Endodermal cell (in vitro differentiated cells): ENCODE measurements at regions not wholly inside any gene's neighbourhood (a gene's known extent, or its start where the extent isn't known, plus 50 kb on each side); places are given as distances from the start of the nearest gene placed in this dataset.

Source experiments
- DNase-seq: peaks from one replicate; pipeline ENCODE4 v3.0.0-alpha.2; 2017
- H3K27ac ChIP-seq: 2 replicates; pipeline ENCODE4 v1.5.1; 2013; ENCODE audit warnings: mild to moderate bottlenecking, low read depth, low read length, moderate library complexity
- H3K27me3 ChIP-seq: 2 replicates; pipeline ENCODE4 v1.6.1; 2013; ENCODE audit warnings: mild to moderate bottlenecking, low read length, moderate library complexity; ENCODE audit not compliant: insufficient read depth, control insufficient read depth, poor library complexity, severe bottlenecking
- H3K36me3 ChIP-seq: 2 replicates; pipeline ENCODE4 v1.7.0; 2013; ENCODE audit warnings: mild to moderate bottlenecking, low read length, moderate library complexity; ENCODE audit not compliant: control insufficient read depth, insufficient read depth
- H3K4me1 ChIP-seq: one replicate; pipeline ENCODE4 v1.7.0; 2013; ENCODE audit warnings: low read length; ENCODE audit not compliant: control insufficient read depth, insufficient read depth
- H3K4me3 ChIP-seq: 2 replicates; pipeline ENCODE4 v1.5.1; 2013; ENCODE audit warnings: mild to moderate bottlenecking, low read length, moderate library complexity
- H3K9ac ChIP-seq: 2 replicates; pipeline ENCODE4 v1.6.1; 2013; ENCODE audit warnings: mild to moderate bottlenecking, low read length, moderate library complexity; ENCODE audit not compliant: poor library complexity, severe bottlenecking; ENCODE audit errors: extremely low read depth
- H3K9me3 ChIP-seq: 2 replicates; pipeline ENCODE4 v1.6.1; 2013; ENCODE audit warnings: mild to moderate bottlenecking, low read length, moderate library complexity; ENCODE audit not compliant: control insufficient read depth
- H3K27ac Mint-ChIP-seq: 2 replicates; pipeline ENCODE4 v1.8.0; 2020; ENCODE audit warnings: mixed read lengths
- H3K27me3 Mint-ChIP-seq: 2 replicates; pipeline ENCODE4 v1.8.0; 2021; ENCODE audit warnings: mild to moderate bottlenecking, mixed read lengths; ENCODE audit not compliant: insufficient read depth
- H3K36me3 Mint-ChIP-seq: 2 replicates; pipeline ENCODE4 v1.8.0; 2020; ENCODE audit warnings: low read depth, mixed read lengths
- H3K4me1 Mint-ChIP-seq: 2 replicates; pipeline ENCODE4 v1.8.0; 2020; ENCODE audit warnings: mixed read lengths
- H3K4me3 Mint-ChIP-seq: 2 replicates; pipeline ENCODE4 v1.8.0; 2020; ENCODE audit warnings: mild to moderate bottlenecking, moderate library complexity, mixed read lengths
- H3K9me3 Mint-ChIP-seq: 2 replicates; pipeline ENCODE4 v1.8.0; 2020; ENCODE audit warnings: mild to moderate bottlenecking, mixed read lengths
- CTCF ChIP-seq: fragments of 200-600 bp; sonication (generic); conservative IDR thresholded peaks from 2 replicates; pipeline ENCODE4 v1.5.0; 2021; ENCODE audit warnings: antibody characterized with exemption, mild to moderate bottlenecking
- WGBS, 2 experiments: methylation state at CpG; one replicate each; pipeline versions ENCODE4 v1.1.5 to v1.1.7; 2013; ENCODE audit warnings: missing lambda C conversion rate in 2 of 2, mixed read lengths in 1 of 2; ENCODE audit not compliant: insufficient coverage in 1 of 2, insufficient read length in 1 of 2; 5-methylcytosine and 5-hydroxymethylcytosine counted together

GRCh38 chr3:34359064-34359463 lies 560.6 kb downstream of the PDCD6IP start:
- H3K27me3 ChIP-seq: no peaks in the 10 kb centered on the region
- H3K27me3 Mint-ChIP-seq: peaks cover 11% of the 10 kb centered on the region
- no peaks in the 10 kb centered on the region for H3K36me3 Mint-ChIP-seq
- H3K27ac Mint-ChIP-seq: no peak overlapping the region
- H3K4me1 ChIP-seq: no peaks in the 10 kb centered on the region
- TF ChIP-seq CTCF: no peak
- H3K9me3 ChIP-seq: peaks cover 6% of the 10 kb centered on the region
- H3K4me1 Mint-ChIP-seq: peaks cover under 1% of the 10 kb centered on the region
- no peaks in the 10 kb centered on the region for H3K36me3 ChIP-seq
- no peak overlapping the region for H3K9ac ChIP-seq
- no peak for DNase-seq
- no peak overlapping the region for H3K4me3 Mint-ChIP-seq
- H3K9me3 Mint-ChIP-seq: no peaks in the 10 kb centered on the region
- no peak overlapping the region for H3K4me3 ChIP-seq
- WGBS, 2 experiments: 91 to 100% methylated on average over 1 to 2 of the region's 2 CpGs
- H3K27ac ChIP-seq: no peak overlapping the region

GRCh38 chr3:34360713-34361112 lies 562.3 kb downstream of the PDCD6IP start:
- H3K27me3 Mint-ChIP-seq: peaks cover 11% of the 10 kb centered on the region
- Histone ChIP-seq H3K9ac (no peak overlapping the region), H3K36me3 (no peaks in the 10 kb centered on the region), H3K27ac (no peak overlapping the region), H3K27me3 (no peaks in the 10 kb centered on the region), H3K4me1 (no peaks in the 10 kb centered on the region), H3K9me3 (peaks cover 7% of the 10 kb centered on the region), H3K4me3 (no peak overlapping the region)
- H3K27ac Mint-ChIP-seq: no peak overlapping the region
- H3K4me3 Mint-ChIP-seq: no peak overlapping the region
- H3K4me1 Mint-ChIP-seq: peaks cover 5% of the 10 kb centered on the region
- no peaks in the 10 kb centered on the region for H3K36me3 Mint-ChIP-seq
- no peak for TF ChIP-seq CTCF
- 90 to 95% methylated on average over 4 to 5 of the region's 5 CpGs for WGBS, 2 experiments
- no peak for DNase-seq
- no peaks in the 10 kb centered on the region for H3K9me3 Mint-ChIP-seq

- Mint-ChIP-seq H3K9me3 (no peaks in the 10 kb centered on the region), H3K4me1 (peaks cover 5% of the 10 kb centered on the region), H3K36me3 (no peaks in the 10 kb centered on the region), H3K27me3 (peaks cover 7% of the 10 kb centered on the region), H3K27ac (no peak overlapping the region), H3K4me3 (no peak overlapping the region)
- Histone ChIP-seq H3K4me1 (no peaks in the 10 kb centered on the region), H3K4me3 (no peak overlapping the region), H3K9ac (no peak overlapping the region), H3K27ac (no peak overlapping the region), H3K27me3 (no peaks in the 10 kb centered on the region), H3K9me3 (peaks cover 7% of the 10 kb centered on the region), H3K36me3 (no peaks in the 10 kb centered on the region)
- DNase-seq: no peak
- 98% methylated on average over 5 of the region's 5 CpGs for WGBS, 2 experiments
- no peak for TF ChIP-seq CTCF
Measured at GRCh38 chr3:34361921-34362320, 563.5 kb downstream of the PDCD6IP start.
